Stimulated activated naive CD8-positive, alpha-beta T cell treated with anti-CD3 and anti-CD28 coated beads, Interleukin-15, amount 100 ng/mL, for 72 hours (primary cell): ENCODE measurements at regions not wholly inside any gene's neighbourhood (a gene's known extent, or its start where the extent isn't known, plus 50 kb on each side); places are given as distances from the start of the nearest gene placed in this dataset.

Experiments used
- ATAC-seq: fragments of 150-1000 bp; cut with Tn5 transposase; 2 replicates; pipeline ENCODE4 v1.10.0; 2021; ENCODE audit warnings: mild to moderate bottlenecking, moderate library complexity
- DNase-seq, 2 donors: peaks; one replicate each; pipeline ENCODE4 v3.0.0; 2021 to 2022
- H3K27ac Mint-ChIP-seq, 2 donors: one replicate each; pipeline ENCODE4 v1.8.0; 2022; ENCODE audit warnings: mild to moderate bottlenecking in 2 of 2, mixed read lengths in 2 of 2, moderate library complexity in 2 of 2
- H3K27me3 Mint-ChIP-seq: one replicate; pipeline ENCODE4 v1.8.0; 2022; ENCODE audit warnings: mixed read lengths
- H3K4me1 Mint-ChIP-seq: one replicate; pipeline ENCODE4 v1.8.0; 2022; ENCODE audit warnings: mild to moderate bottlenecking, mixed read lengths
- H3K4me3 Mint-ChIP-seq, 2 donors: one replicate each; pipeline ENCODE4 v1.8.0; 2022; ENCODE audit warnings: mild to moderate bottlenecking in 2 of 2, mixed read lengths in 2 of 2, moderate library complexity in 1 of 2
- H3K9me3 Mint-ChIP-seq, 2 donors: one replicate each; pipeline ENCODE4 v1.8.0; 2022; ENCODE audit warnings: mixed read lengths in 2 of 2

GRCh38 chr18:78297048-78297447 lies 682.6 kb upstream of the SALL3 start:
- no peak for ATAC-seq
- H3K27ac Mint-ChIP-seq, result no peak overlapping the region

GRCh38 chr18:78303519-78304191 lies 676.0 kb upstream of the SALL3 start:
- Mint-ChIP-seq H3K4me3 (no peak overlapping the region), H3K9me3 (no peaks in the 10 kb centered on the region), H3K4me1 (no peaks in the 10 kb centered on the region), H3K27ac (no peak overlapping the region), H3K27me3 (peaks cover 9% of the 10 kb centered on the region)
- DNase-seq (no peak), ATAC-seq (no peak)

More at GRCh38 chr18:78297048-78297447, 682.6 kb upstream of the SALL3 start:
- Mint-ChIP-seq H3K27me3 (peaks cover 6% of the 10 kb centered on the region), H3K4me1 (no peaks in the 10 kb centered on the region), H3K9me3 (no peaks in the 10 kb centered on the region), H3K4me3 (no peak overlapping the region)
- DNase-seq, result no peak

- Mint-ChIP-seq H3K27ac (no peak overlapping the region), H3K4me1 (no peaks in the 10 kb centered on the region), H3K27me3 (peaks cover 14% of the 10 kb centered on the region), H3K9me3 (no peaks in the 10 kb centered on the region), H3K4me3 (no peak overlapping the region)
- no peak for ATAC-seq
- no peak for DNase-seq
These were observed 675.1 kb upstream of the SALL3 start for GRCh38 chr18:78304192-78305164.

- ATAC-seq (no peak), DNase-seq (no peak)
- Mint-ChIP-seq H3K9me3 (no peaks in the 10 kb centered on the region), H3K4me3 (no peak overlapping the region), H3K27me3 (peaks cover 8% of the 10 kb centered on the region), H3K27ac (no peak overlapping the region), H3K4me1 (no peaks in the 10 kb centered on the region)
These were observed 673.8 kb upstream of the SALL3 start for GRCh38 chr18:78305789-78306188.

- Mint-ChIP-seq H3K27ac (no peak overlapping the region), H3K4me3 (no peak overlapping the region), H3K4me1 (no peaks in the 10 kb centered on the region), H3K27me3 (peaks cover 8% of the 10 kb centered on the region), H3K9me3 (peaks cover 7 to 9% of the 10 kb centered on the region in 2 donors)
- DNase-seq (no peak), ATAC-seq (no peak)
These were observed 670.3 kb upstream of the SALL3 start for GRCh38 chr18:78309307-78309706.

- no peak for ATAC-seq
- H3K4me3 Mint-ChIP-seq, result no peak overlapping the region
These were observed 669.7 kb upstream of the SALL3 start for GRCh38 chr18:78309924-78310323.

GRCh38 chr18:78319264-78319663 lies 660.4 kb upstream of the SALL3 start:
- Mint-ChIP-seq H3K27me3 (no peaks in the 10 kb centered on the region), H3K4me3 (no peak overlapping the region), H3K9me3 (no peaks in the 10 kb centered on the region), H3K27ac (no peak overlapping the region), H3K4me1 (no peaks in the 10 kb centered on the region)
- no peak for ATAC-seq
- no peak for DNase-seq

More at GRCh38 chr18:78309924-78310323, 669.7 kb upstream of the SALL3 start:
- Mint-ChIP-seq H3K9me3 (peaks cover 7 to 9% of the 10 kb centered on the region in 2 donors), H3K27ac (no peak overlapping the region), H3K27me3 (peaks cover 8% of the 10 kb centered on the region), H3K4me1 (no peaks in the 10 kb centered on the region)
- no peak for DNase-seq

- no peaks in the 10 kb centered on the region for H3K27me3 Mint-ChIP-seq
- no peak overlapping the region for H3K4me3 Mint-ChIP-seq
- H3K4me1 Mint-ChIP-seq, result no peaks in the 10 kb centered on the region
- H3K9me3 Mint-ChIP-seq, result no peaks in the 10 kb centered on the region
- DNase-seq (no peak), ATAC-seq (no peak)
- no peak overlapping the region for H3K27ac Mint-ChIP-seq
These were observed 659.7 kb upstream of the SALL3 start for GRCh38 chr18:78319961-78320360.

GRCh38 chr18:78321402-78321801 lies 658.2 kb upstream of the SALL3 start:
- Mint-ChIP-seq H3K4me3 (no peak overlapping the region), H3K27ac (no peak overlapping the region), H3K9me3 (peaks cover 0 to 5% of the 10 kb centered on the region in 2 donors), H3K4me1 (no peaks in the 10 kb centered on the region), H3K27me3 (no peaks in the 10 kb centered on the region)
- ATAC-seq, result no peak
- DNase-seq, result no peak

- Mint-ChIP-seq H3K27ac (no peak overlapping the region), H3K27me3 (no peaks in the 10 kb centered on the region), H3K4me3 (no peak overlapping the region), H3K9me3 (peaks cover 0 to 8% of the 10 kb centered on the region in 2 donors), H3K4me1 (no peaks in the 10 kb centered on the region)
- DNase-seq, result no peak
- ATAC-seq, result no peak
These were observed 656.0 kb upstream of the SALL3 start for GRCh38 chr18:78323453-78324197.

- Mint-ChIP-seq H3K27me3 (no peaks in the 10 kb centered on the region), H3K4me3 (no peak overlapping the region), H3K4me1 (no peaks in the 10 kb centered on the region), H3K27ac (no peak overlapping the region), H3K9me3 (peaks cover 0 to 8% of the 10 kb centered on the region in 2 donors)
- ATAC-seq, result no peak
- DNase-seq, result no peak
These were observed 652.0 kb upstream of the SALL3 start for GRCh38 chr18:78327643-78328042.

- ATAC-seq (no peak), DNase-seq (no peak)
- no peak overlapping the region for H3K27ac Mint-ChIP-seq
- no peaks in the 10 kb centered on the region for H3K4me1 Mint-ChIP-seq
- H3K27me3 Mint-ChIP-seq, result no peaks in the 10 kb centered on the region
- peaks cover 0 to 8% of the 10 kb centered on the region in 2 donors for H3K9me3 Mint-ChIP-seq
- H3K4me3 Mint-ChIP-seq, result no peak overlapping the region
These were observed 648.9 kb upstream of the SALL3 start for GRCh38 chr18:78330766-78331165.

GRCh38 chr18:78352910-78353309 lies 626.7 kb upstream of the SALL3 start:
- no peaks in the 10 kb centered on the region for H3K4me1 Mint-ChIP-seq
- no peaks in the 10 kb centered on the region for H3K9me3 Mint-ChIP-seq
- H3K4me3 Mint-ChIP-seq, result no peak overlapping the region
- DNase-seq, result no peak
- H3K27me3 Mint-ChIP-seq, result peaks cover 15% of the 10 kb centered on the region
- H3K27ac Mint-ChIP-seq, result peak overlapping the region in 1 of 2 donors; percentile 49
- ATAC-seq, result no peak

- peaks cover 0 to 4% of the 10 kb centered on the region in 2 donors for H3K9me3 Mint-ChIP-seq
- H3K27ac Mint-ChIP-seq, result no peak overlapping the region
- no peak overlapping the region for H3K4me3 Mint-ChIP-seq
- DNase-seq, result no peak
- ATAC-seq, result peak; percentile 37
- no peaks in the 10 kb centered on the region for H3K4me1 Mint-ChIP-seq
- no peaks in the 10 kb centered on the region for H3K27me3 Mint-ChIP-seq
These were observed 617.4 kb upstream of the SALL3 start for GRCh38 chr18:78362198-78362597.

- DNase-seq (no peak), ATAC-seq (no peak)
- H3K27me3 Mint-ChIP-seq, result no peaks in the 10 kb centered on the region
- no peaks in the 10 kb centered on the region for H3K9me3 Mint-ChIP-seq
- no peak overlapping the region for H3K4me3 Mint-ChIP-seq
- H3K27ac Mint-ChIP-seq, result peak overlapping the region in 1 of 2 donors; percentile 4
- no peaks in the 10 kb centered on the region for H3K4me1 Mint-ChIP-seq
These were observed 615.8 kb upstream of the SALL3 start for GRCh38 chr18:78363556-78364387.
